ENCODE measurements at regions not wholly inside any gene's neighbourhood (a gene's known extent, or its start where the extent isn't known, plus 50 kb on each side); places are given as distances from the start of the nearest gene placed in this dataset.
"Not testable (repeated sequence)": the region's sequence is repeated elsewhere in the genome, so short reads cannot be mapped to it uniquely, and the experiment has no call there.

DNA sequence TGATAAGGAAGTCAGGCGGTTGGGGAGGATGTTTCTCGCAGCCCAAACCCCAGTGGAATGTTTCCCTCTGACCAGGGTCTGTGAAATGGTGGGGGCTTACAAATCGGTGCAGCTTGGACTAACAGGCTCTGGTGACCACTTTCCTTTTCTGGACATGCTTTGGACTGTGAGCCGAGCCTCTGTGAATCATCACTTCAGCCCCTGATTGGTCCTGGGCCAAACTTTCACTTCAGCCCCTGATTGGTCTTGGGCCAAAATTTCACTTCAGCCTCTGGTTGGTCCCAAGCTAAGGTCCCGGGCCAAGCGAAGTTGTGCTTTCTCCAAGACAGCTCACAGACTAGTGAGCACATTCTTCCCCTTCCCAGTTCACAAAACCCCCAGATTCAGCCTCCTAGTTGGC, 223.7 kb upstream of the ANKRD20A1 start:
- H3K4me1 Mint-ChIP-seq; POLR2A ChIA-PET; H3K27ac Mint-ChIP-seq; H3K9me3 Mint-ChIP-seq (ENCODE audit: low read depth); CTCF ChIA-PET; H3K27me3 Mint-ChIP-seq; H3K4me3 Mint-ChIP-seq; H3K36me3 Mint-ChIP-seq (ENCODE audit: low read depth); DNase-seq; ATAC-seq; intact Hi-C loops (cut with DNase I, micrococcal nuclease): not testable (repeated sequence)

DNA sequence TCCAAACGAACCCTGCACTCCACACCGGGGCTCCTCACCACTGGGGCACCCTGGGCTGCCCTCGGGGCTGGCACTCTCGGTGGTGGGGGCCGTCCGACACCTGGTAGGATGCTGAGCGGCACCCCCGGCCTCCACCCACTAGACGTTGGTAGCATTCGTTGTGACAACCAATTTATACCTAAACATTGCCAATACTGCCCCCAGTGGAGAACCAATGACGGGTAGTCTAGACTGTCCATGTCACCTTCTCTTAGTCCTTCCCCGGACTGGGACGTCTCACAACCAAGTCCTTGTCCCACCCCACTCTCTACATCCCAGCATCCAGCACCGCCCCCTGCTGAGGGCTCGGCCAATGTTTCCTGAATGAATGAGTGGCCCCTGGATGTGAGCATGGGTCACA, 246.8 kb upstream of the ANKRD20A1 start:
- CTCF ChIA-PET, result not testable (repeated sequence)

DNA sequence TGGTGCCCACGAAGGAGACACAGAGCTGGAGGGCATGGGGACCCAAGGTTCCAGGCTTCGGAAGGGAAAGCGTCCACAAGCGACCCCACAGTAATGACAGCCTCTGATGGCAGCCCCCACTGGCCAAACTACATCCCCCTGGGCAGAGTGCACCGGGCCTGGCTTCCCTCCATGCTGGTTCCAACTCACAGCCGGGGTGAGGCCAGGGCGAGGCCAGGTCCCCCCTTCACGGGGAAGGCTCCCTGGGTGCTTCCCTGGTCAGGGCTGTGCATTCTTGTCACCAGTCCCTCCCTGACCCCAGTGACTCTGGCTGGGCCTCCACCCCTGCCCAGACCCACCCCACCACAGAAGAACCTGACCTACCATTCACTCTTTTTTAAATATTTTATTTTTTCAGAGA, 248.9 kb upstream of the ANKRD20A1 start:
- H3K4me1 Mint-ChIP-seq; H3K27ac Mint-ChIP-seq; DNase-seq; H3K27me3 Mint-ChIP-seq; H3K36me3 Mint-ChIP-seq (ENCODE audit: low read depth); intact Hi-C loops (cut with DNase I, micrococcal nuclease); H3K9me3 Mint-ChIP-seq (ENCODE audit: low read depth); ATAC-seq; CTCF ChIA-PET; H3K4me3 Mint-ChIP-seq; POLR2A ChIA-PET: not testable (repeated sequence)

More for the DNA sequence above, 246.8 kb upstream of the ANKRD20A1 start:
- H3K4me1 Mint-ChIP-seq; H3K4me3 Mint-ChIP-seq; ATAC-seq; DNase-seq; H3K9me3 Mint-ChIP-seq (ENCODE audit: low read depth); H3K36me3 Mint-ChIP-seq (ENCODE audit: low read depth); H3K27ac Mint-ChIP-seq; H3K27me3 Mint-ChIP-seq; intact Hi-C loops (cut with DNase I, micrococcal nuclease); POLR2A ChIA-PET: not testable (repeated sequence)

DNA sequence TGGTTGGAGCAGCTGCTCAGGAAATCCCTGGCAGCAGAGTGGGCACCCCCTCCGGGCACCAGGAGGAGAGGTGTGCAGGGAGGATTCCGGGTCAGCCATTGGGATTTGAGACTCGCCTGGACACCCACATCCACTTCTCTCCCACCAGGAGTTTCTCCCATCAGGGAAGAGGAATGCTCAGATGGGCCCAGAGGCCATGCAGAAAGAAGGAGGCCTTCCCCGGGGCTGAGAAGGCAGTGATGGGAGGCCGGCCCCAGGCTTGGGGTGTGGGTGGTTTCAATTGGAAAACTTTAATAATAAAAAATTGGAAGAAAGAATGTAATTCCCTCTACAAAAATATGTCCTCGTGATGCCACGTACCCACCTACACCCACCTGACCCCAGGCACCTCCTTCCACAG, 249.3 kb upstream of the ANKRD20A1 start:
- H3K27me3 Mint-ChIP-seq; DNase-seq; H3K27ac Mint-ChIP-seq; intact Hi-C loops (cut with DNase I, micrococcal nuclease); CTCF ChIA-PET; ATAC-seq; POLR2A ChIA-PET; H3K9me3 Mint-ChIP-seq (ENCODE audit: low read depth); H3K36me3 Mint-ChIP-seq (ENCODE audit: low read depth); H3K4me1 Mint-ChIP-seq; H3K4me3 Mint-ChIP-seq: not testable (repeated sequence)

DNA sequence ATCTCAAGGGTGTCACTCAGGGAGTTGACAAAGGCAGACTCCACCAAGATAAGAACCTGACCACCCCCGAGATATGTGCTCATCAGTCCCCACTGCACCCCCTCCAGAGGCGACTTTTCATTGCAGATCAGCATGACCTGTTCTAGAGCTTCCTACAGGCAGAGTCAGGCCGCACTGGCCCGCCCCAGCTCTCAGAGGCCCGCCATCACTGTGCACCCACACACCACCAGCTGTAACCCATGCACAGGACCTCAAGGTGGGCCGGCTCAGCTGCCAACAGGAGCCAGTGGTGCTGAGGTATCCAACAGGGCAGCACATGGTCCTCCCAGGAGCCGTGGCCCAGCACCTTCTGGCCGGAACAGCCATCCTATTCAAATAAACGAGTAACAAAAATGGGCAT, 253.6 kb upstream of the ANKRD20A1 start:
- H3K4me1 Mint-ChIP-seq; intact Hi-C loops (cut with DNase I, micrococcal nuclease): not testable (repeated sequence)

DNA sequence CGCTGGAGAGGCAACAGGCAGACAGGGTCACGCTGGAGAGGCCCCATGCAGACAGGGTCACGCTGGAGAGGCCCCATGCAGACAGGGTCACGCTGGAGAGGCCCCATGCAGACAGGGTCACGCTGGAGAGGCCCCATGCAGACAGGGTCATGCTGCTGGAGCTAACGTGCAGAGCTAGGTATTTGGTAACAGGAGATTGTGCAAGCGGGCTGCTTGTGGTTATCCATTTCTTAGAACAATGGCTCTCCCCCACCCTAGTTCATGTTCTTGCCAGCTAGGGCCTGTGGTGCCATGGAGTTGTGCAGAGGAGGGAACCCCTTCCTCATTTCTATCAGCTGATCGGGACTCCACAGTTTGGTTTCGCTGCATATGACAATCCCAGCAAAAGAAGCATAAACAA, 255.1 kb upstream of the ANKRD20A1 start:
- CTCF ChIA-PET; H3K4me3 Mint-ChIP-seq; H3K4me1 Mint-ChIP-seq; POLR2A ChIA-PET; ATAC-seq; H3K27ac Mint-ChIP-seq; intact Hi-C loops (cut with DNase I, micrococcal nuclease); H3K27me3 Mint-ChIP-seq; H3K36me3 Mint-ChIP-seq (ENCODE audit: low read depth); DNase-seq; H3K9me3 Mint-ChIP-seq (ENCODE audit: low read depth): not testable (repeated sequence)

More for the DNA sequence above, 253.6 kb upstream of the ANKRD20A1 start:
- H3K9me3 Mint-ChIP-seq (ENCODE audit: low read depth); DNase-seq; H3K27me3 Mint-ChIP-seq; H3K27ac Mint-ChIP-seq; ATAC-seq; POLR2A ChIA-PET; CTCF ChIA-PET; H3K4me3 Mint-ChIP-seq; H3K36me3 Mint-ChIP-seq (ENCODE audit: low read depth): not testable (repeated sequence)

DNA sequence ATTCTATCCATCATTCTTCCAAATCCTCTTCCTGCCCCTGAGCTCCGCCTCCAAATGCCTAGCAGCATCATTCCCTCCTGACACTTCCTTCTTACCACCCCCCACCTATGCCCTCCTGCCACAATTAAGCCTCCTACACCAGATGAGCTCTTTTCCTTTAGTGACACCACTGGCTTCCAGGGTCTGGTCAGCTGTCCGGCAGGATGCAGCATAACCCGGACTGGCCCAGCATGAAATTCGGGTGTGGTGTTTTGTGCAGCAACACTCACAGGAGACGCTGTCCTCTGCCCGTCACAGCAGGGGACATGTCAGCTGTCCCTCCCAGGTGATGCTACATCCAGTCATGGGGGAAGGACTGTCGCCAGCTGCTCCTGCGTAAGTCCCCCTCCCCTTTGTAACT, 266.3 kb upstream of the ANKRD20A1 start:
- H3K27me3 Mint-ChIP-seq; POLR2A ChIA-PET; H3K4me3 Mint-ChIP-seq; ATAC-seq; H3K27ac Mint-ChIP-seq; CTCF ChIA-PET; intact Hi-C loops (cut with DNase I, micrococcal nuclease); DNase-seq; H3K4me1 Mint-ChIP-seq; H3K9me3 Mint-ChIP-seq (ENCODE audit: low read depth); H3K36me3 Mint-ChIP-seq (ENCODE audit: low read depth): not testable (repeated sequence)

DNA sequence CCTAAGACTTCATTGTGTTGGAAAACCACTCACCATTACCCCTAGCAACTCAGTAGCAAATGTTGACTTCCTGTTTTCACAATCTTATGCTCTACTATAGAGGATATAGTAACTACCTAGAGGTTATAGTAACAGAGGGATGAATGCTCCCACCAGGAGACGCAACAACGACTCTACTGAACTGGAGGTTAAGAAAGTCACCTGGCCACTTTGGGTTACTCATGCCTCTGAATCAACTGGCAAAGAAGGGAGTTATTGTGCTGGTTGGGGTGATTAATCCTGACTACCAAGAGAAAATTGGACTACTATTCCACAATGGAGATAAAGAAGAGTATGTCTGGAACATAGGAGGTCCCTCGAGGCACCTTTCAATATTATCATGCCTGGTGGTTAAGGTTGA, 302.9 kb upstream of the ANKRD20A1 start:
- ATAC-seq; H3K27me3 Mint-ChIP-seq; H3K4me3 Mint-ChIP-seq; H3K9me3 Mint-ChIP-seq (ENCODE audit: low read depth); POLR2A ChIA-PET; CTCF ChIA-PET; H3K4me1 Mint-ChIP-seq; DNase-seq; H3K27ac Mint-ChIP-seq; intact Hi-C loops (cut with DNase I, micrococcal nuclease); H3K36me3 Mint-ChIP-seq (ENCODE audit: low read depth): not testable (repeated sequence)

DNA sequence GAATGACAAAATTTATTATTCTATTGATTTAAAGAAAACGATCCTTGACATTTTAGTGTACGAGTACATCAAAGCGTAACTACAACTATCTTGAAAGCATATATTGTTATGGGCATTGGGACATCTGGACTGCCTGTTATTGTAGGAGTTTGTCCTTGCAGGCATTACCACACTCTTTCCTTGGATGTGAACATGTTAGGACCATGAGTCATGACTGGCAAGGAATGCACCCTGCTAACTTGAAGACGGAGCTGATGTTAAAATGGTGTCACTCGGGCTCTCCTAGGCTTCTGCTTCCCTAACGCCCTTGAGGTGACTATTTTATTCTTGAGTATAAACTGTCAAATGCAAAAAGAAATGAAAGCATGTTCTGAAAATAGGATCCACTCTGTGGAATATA, 308.7 kb upstream of the ANKRD20A1 start:
- H3K36me3 Mint-ChIP-seq (ENCODE audit: low read depth); H3K27me3 Mint-ChIP-seq; CTCF ChIA-PET; POLR2A ChIA-PET; intact Hi-C loops (cut with DNase I, micrococcal nuclease); H3K27ac Mint-ChIP-seq; DNase-seq; ATAC-seq; H3K4me3 Mint-ChIP-seq; H3K9me3 Mint-ChIP-seq (ENCODE audit: low read depth); H3K4me1 Mint-ChIP-seq: not testable (repeated sequence)

DNA sequence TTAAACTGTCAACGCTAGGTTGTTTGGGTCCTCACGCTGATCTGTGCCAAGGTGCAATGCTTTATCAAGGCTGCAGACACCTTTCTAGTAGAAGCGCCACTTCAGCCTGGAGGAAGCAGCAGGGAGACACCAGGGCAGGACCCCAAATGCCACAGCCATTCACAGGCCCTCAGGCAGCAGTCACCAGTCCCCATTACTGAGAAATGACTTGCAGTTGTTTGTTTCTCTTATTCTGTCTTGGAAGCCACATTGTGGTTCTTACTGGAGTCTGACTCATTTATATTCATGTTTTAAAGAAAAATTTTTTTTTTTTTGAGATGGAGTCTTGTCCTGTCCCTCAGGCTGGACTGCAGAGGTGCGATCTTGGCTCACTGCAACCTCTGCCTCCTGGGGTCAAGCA, 328.9 kb upstream of the ANKRD20A1 start:
- H3K9me3 Mint-ChIP-seq (ENCODE audit: low read depth); H3K36me3 Mint-ChIP-seq (ENCODE audit: low read depth); POLR2A ChIA-PET; ATAC-seq; H3K4me3 Mint-ChIP-seq; H3K27ac Mint-ChIP-seq; DNase-seq; H3K27me3 Mint-ChIP-seq; H3K4me1 Mint-ChIP-seq; intact Hi-C loops (cut with DNase I, micrococcal nuclease); CTCF ChIA-PET: not testable (repeated sequence)

DNA sequence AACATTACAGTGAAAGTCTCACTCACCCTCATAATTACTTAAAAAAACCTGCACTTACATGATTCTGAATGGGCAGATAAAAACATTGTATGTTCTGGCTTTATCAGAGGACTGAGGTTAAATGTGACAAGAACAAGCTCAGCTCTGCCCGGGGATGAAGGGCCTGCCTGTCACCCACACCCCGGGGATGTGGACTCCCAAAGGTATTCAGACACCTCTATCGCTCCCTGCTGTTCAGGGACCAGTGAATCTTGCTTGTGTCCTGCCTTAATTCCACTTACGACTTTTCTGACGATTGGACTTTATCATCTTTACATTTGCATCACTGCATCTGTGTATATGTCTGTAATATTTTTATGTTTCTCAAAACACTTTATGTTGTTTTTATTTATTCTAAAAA, 341.8 kb upstream of the ANKRD20A1 start:
- H3K9me3 Mint-ChIP-seq (ENCODE audit: low read depth); POLR2A ChIA-PET; H3K4me1 Mint-ChIP-seq; H3K36me3 Mint-ChIP-seq (ENCODE audit: low read depth); intact Hi-C loops (cut with DNase I, micrococcal nuclease); CTCF ChIA-PET; DNase-seq; ATAC-seq; H3K4me3 Mint-ChIP-seq; H3K27me3 Mint-ChIP-seq; H3K27ac Mint-ChIP-seq: not testable (repeated sequence)

DNA sequence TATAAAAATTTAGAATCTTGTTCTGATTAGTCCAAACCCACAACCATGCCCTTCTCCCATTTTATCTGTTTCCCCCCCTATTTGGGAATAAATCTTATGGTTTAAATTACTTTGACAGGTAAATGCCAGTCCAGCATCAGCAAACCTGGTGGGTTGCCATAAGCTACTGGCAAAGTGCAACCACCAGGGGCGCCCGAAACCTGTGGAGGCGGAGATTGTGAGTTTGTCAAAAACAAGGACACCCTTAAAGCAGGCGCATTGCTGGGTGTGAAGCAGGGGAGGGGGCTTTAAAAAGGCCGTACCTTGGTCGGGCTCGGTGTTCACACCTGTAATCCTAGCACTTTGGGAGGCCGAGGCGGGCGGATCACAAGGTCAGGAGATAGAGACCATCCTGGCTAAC, 344.1 kb upstream of the ANKRD20A1 start:
- H3K4me3 Mint-ChIP-seq; H3K9me3 Mint-ChIP-seq (ENCODE audit: low read depth); intact Hi-C loops (cut with DNase I, micrococcal nuclease); H3K36me3 Mint-ChIP-seq (ENCODE audit: low read depth); POLR2A ChIA-PET; ATAC-seq; H3K27me3 Mint-ChIP-seq; H3K27ac Mint-ChIP-seq; H3K4me1 Mint-ChIP-seq; DNase-seq; CTCF ChIA-PET: not testable (repeated sequence)

DNA sequence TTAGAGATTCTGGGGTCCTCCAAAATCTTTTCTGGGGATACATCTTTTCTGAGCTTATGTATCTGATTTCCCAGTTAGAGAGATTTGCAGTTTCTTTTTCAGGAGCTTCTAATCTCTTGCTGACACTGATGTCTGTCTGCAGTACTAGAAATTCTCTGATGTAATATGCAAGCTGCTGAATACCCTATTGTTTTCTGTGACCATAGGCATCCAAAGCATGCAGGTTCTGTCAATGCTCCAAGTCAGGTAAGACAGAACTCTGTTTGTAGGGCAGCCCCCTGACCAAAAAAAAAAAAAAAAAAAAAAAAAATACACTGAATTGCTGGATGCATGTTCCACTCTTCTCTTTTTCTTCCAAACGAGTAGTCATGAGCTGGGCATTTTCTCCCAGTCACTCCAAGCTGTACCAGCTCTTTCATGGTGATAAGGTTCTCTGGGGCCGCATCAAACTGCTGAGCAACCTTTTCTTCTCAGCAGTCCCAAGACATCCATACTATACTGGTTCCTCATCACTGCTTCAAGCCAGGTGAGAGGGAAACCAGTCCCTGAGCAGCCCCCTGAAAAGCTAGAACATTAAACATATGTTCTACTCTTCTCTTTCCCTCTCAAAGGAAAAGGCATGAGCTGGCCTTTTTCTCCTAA, 354.9 kb upstream of the ANKRD20A1 start:
- CTCF ChIA-PET, POLR2A ChIA-PET: not testable (repeated sequence)

More for the DNA sequence above, 354.9 kb upstream of the ANKRD20A1 start:
- H3K4me1 Mint-ChIP-seq; H3K27ac Mint-ChIP-seq; ATAC-seq; H3K4me3 Mint-ChIP-seq; H3K27me3 Mint-ChIP-seq; H3K9me3 Mint-ChIP-seq (ENCODE audit: low read depth); intact Hi-C loops (cut with DNase I, micrococcal nuclease); H3K36me3 Mint-ChIP-seq (ENCODE audit: low read depth); DNase-seq: not testable (repeated sequence)
